ENCODE measurements at regions not wholly inside any gene's neighbourhood (a gene's known extent, or its start where the extent isn't known, plus 50 kb on each side); places are given as distances from the start of the nearest gene placed in this dataset.

DNA sequence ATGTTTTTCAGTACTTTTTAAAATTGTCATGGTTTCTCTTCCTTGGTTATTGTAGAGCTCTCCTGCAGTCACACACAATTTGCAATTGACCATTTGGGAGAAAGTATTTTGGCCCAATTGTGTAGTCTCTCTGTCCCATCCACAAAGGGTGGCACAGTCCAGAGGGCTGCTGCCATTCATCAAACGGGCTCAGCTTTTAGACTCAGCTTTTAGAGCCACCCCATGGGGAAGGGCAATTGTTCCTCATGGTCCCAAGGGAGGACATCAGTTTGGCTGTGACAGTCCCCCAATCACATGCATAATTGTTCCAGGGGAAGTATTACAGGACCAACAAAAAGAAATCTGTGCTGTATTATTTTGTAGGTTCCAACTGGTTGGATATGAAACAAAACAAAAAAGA lies 207.6 kb downstream of the ZNF462 start:
- H3K4me1 ChIP-seq (replicated peaks in 1 of 4; ENCODE audit: control insufficient read depth in 3 of 4, insufficient read depth in 4 of 4, low read length in 3 of 4) = no peaks in the 10 kb centered on the region
- H3K56ac ChIP-seq (replicated peaks; ENCODE audit: insufficient read length, low read depth, low read length) = no peak overlapping the region
- no peak overlapping the region for H3K4me2 ChIP-seq (ENCODE audit: insufficient read depth in 1 of 2, low read depth in 2 of 2, low read length in 2 of 2)
- H3K23ac ChIP-seq (ENCODE audit: insufficient read length) = no peak overlapping the region
- no peak overlapping the region for H2BK20ac ChIP-seq (ENCODE audit: low read length)
- no peak for DNase-seq (ENCODE audit: low read depth in 1 of 2, low spot score in 2 of 2)
- whole genome bisulfite sequencing, 2 experiments (ENCODE audit: extremely low coverage in 1 of 2, insufficient coverage in 1 of 2, insufficient read length in 1 of 2, insufficient replicate concordance in 2 of 2, low coverage in 1 of 2, low lambda C conversion rate in 2 of 2, missing lambda C conversion rate in 1 of 2) = 75% methylated on average over 1 of the region's 1 CpG; no CpG with 5 or more reads in 1 of the 2 experiments
- ChIA-PET CTCF (ENCODE audit: partially characterized antibody) (no interaction called here), POLR2A (ENCODE audit: partially characterized antibody) (no interaction called here)
- no peak overlapping the region for H4K8ac ChIP-seq (ENCODE audit: extremely low read depth, insufficient read depth, low read length)
- H3K14ac ChIP-seq (ENCODE audit: insufficient read length) = no peak overlapping the region
- H3K79me1 ChIP-seq (ENCODE audit: low read depth, low read length) = no peaks in the 10 kb centered on the region
- H3K9ac ChIP-seq (replicated peaks in 1 of 4; ENCODE audit: extremely low read depth in 1 of 4, low read depth in 3 of 4, low read length in 3 of 4) = no peak overlapping the region
- H3K27ac ChIP-seq (ENCODE audit: low read depth, low read length) = no peak overlapping the region
- no peak overlapping the region for H3K18ac ChIP-seq (ENCODE audit: extremely low read depth, low read length)
- no peak overlapping the region for H2BK12ac ChIP-seq (ENCODE audit: low read depth, low read length)
- TF ChIP-seq CEBPB (IDR thresholded peaks at IDR 0.05; ENCODE audit: low read depth, low read length) = no peak
- no peak for TF ChIP-seq TAF7 (optimal IDR thresholded peaks at IDR 0.05; ENCODE audit: borderline replicate concordance, low read depth, low read length)
- TF ChIP-seq FOSL1 (IDR thresholded peaks at IDR 0.05; ENCODE audit: insufficient read depth, low read depth, low read length) = no peak
- no peak for TF ChIP-seq TCF12 (IDR thresholded peaks at IDR 0.05; ENCODE audit: low read depth, low read length)
- no peak for TF ChIP-seq SP2 (IDR thresholded peaks at IDR 0.05; ENCODE audit: low read length)
- no peaks in the 10 kb centered on the region for H3K23me2 ChIP-seq (ENCODE audit: low read depth, low read length)
- H2BK120ac ChIP-seq (replicated peaks; ENCODE audit: low read depth, low read length) = no peak overlapping the region
- no peak overlapping the region for H4K5ac ChIP-seq (ENCODE audit: insufficient read length, low read depth, low read length)
- no peak overlapping the region for H2AFZ ChIP-seq (ENCODE audit: low read length)
- H3K36me3 ChIP-seq (ENCODE audit: control insufficient read depth in 2 of 4, insufficient read depth in 4 of 4, low read length in 3 of 4) = no peaks in the 10 kb centered on the region
- no peak overlapping the region for H4K91ac ChIP-seq (replicated peaks; ENCODE audit: insufficient read length, low read length)
- no peak overlapping the region for H2BK15ac ChIP-seq (ENCODE audit: low read length)
- no peak overlapping the region for H3K4me3 ChIP-seq (ENCODE audit: extremely low read depth in 1 of 4, insufficient read depth in 2 of 4, low read depth in 3 of 4, low read length in 4 of 4)
- H3K4ac ChIP-seq (replicated peaks; ENCODE audit: insufficient read length, low read depth, low read length) = no peak overlapping the region
- H2BK5ac ChIP-seq (ENCODE audit: low read depth, low read length) = no peak overlapping the region
- H4K20me1 ChIP-seq (replicated peaks in 1 of 2; ENCODE audit: control insufficient read depth in 1 of 2, insufficient read depth in 2 of 2, low read length in 2 of 2) = no peaks in the 10 kb centered on the region
- no peaks in the 10 kb centered on the region for H3K9me3 ChIP-seq (ENCODE audit: insufficient read depth in 2 of 2, low read depth in 1 of 2, low read length in 1 of 2)
- no peak overlapping the region for H2AK5ac ChIP-seq (ENCODE audit: low read depth, low read length)
- FAIRE-seq = no peak
- no peaks in the 10 kb centered on the region for H3K79me2 ChIP-seq (ENCODE audit: control insufficient read depth in 1 of 2, insufficient read depth in 2 of 2, low read length in 2 of 2)
- H3K27me3 ChIP-seq (replicated peaks in 1 of 4; ENCODE audit: control insufficient read depth in 3 of 4, extremely low read depth in 1 of 4, insufficient read depth in 3 of 4, low read length in 3 of 4) = no peaks in the 10 kb centered on the region; a peak in 1 of 7 replicates
